ENCODE measurements at regions not wholly inside any gene's neighbourhood (a gene's known extent, or its start where the extent isn't known, plus 50 kb on each side); places are given as distances from the start of the nearest gene placed in this dataset.

DNA sequence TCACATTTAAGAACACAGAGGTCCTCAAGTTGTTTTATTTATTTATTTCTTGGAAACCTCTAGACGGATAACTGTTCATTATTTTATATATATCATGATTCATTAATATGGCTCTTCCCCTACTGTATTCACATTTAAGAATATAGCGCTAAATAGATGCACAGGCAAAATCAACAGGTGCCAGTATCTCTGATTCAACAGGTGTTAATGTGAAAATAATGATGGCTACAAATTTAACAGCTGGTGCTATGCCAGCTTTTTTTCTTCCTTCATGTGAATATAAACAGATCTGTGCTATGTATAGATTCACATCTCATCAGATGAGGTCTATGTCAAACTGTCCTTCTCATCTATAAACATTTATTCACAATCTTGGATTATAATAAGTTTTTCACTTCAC, 218.5 kb upstream of the NR2F2 start:
- intact Hi-C loops (cut with DNase I), result no loop called here
- DNase-seq, result no peak

DNA sequence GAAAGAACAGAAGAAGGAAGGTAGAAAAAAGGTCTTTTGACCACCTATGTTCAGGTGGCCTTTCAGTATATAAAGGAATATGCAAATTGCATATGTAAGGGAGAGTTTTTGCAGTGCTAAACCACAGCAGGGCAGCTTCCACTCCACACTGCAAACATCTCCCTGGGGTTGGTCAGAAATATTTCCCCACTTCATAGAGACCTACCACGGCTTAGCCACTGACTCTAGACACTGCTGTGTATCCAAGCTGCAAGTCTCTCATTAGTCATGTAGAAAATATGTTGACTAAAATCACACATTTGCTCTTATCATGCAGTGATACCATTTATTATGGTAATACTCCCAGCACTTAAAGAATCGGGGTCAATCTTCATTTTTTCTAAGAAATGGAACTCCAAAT, 214.9 kb upstream of the NR2F2 start:
- intact Hi-C loops (cut with DNase I), result no loop called here
- DNase-seq, result no peak

DNA sequence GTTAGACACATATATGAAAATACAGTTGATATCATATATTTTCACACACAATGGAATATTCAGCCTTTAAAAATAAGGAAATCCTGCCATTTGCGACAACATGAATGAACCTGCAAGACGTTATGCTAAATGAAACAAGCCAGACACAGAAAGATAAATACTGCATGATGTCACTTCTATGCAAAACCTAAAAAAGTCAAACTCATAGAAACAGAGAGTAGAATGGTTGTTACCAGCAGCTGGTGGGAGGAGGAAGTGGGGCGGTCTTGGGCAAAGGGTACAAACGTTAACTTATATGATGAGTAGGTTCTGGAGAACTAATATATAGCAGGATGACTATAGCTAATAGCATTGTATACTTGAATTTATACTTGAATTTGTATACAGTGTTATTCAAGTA, 213.2 kb upstream of the NR2F2 start:
- no peak for DNase-seq
- intact Hi-C loops (cut with DNase I), result no loop called here

DNA sequence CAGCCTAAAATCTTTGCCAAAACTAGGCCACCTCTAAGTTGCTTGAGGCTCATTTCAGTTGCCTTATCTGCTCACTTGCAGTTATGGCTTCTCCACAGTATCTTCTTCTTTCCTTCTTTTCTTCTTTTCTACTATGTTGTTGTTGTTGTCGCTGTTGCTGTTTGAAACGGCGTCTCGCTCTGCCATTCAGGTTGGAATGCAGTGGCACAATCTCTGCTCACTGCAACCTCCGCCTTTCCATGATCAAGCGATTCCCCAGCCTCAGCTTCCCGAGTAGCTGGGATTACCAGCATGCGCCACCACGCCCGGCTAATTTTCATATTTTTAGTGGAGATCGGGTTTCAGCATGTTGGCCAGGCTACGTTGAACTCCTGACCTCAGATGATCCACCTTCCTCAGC, 210.8 kb upstream of the NR2F2 start:
- intact Hi-C loops (cut with DNase I), result no loop called here
- DNase-seq, result no peak

DNA sequence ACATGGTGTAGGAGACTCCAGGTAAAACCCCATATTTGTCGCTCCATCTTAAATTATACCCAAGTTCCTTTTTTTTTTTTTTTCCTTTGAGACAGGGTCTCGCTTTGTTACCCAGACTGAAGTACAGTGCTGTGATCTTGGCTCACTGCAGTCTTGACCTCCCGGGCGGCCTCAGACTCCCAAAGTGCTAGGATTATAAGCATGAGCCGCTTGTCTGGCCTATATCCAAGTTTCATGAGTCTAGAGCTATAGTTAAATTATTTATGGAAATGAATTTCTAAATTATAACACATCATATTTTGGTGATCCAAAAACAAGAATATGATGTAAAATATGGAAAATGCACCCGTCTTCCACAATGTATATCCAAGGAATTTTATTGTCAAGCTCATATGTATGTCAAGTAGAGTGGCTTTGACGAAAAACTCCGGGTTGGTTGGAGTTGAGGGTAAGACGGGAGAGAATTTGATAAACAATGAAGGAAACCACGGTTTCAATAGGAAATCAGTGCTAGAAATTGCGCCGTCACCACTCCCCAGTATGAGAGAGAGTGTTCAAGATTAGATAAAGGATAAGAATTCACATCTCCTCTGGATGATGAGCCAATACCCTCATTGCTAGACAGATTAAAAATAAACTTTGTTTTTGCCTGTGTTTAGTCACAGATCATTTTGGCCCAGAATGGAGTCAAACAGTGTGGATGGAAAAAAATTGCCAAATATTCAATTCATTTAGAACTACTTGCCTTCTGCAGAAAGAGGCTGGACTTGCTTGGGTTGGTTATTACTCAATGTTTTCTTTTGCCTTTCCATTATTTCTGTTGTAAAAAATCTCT, 209.2 kb upstream of the NR2F2 start:
- no peak for DNase-seq
- intact Hi-C loops (cut with DNase I), result no loop called here

DNA sequence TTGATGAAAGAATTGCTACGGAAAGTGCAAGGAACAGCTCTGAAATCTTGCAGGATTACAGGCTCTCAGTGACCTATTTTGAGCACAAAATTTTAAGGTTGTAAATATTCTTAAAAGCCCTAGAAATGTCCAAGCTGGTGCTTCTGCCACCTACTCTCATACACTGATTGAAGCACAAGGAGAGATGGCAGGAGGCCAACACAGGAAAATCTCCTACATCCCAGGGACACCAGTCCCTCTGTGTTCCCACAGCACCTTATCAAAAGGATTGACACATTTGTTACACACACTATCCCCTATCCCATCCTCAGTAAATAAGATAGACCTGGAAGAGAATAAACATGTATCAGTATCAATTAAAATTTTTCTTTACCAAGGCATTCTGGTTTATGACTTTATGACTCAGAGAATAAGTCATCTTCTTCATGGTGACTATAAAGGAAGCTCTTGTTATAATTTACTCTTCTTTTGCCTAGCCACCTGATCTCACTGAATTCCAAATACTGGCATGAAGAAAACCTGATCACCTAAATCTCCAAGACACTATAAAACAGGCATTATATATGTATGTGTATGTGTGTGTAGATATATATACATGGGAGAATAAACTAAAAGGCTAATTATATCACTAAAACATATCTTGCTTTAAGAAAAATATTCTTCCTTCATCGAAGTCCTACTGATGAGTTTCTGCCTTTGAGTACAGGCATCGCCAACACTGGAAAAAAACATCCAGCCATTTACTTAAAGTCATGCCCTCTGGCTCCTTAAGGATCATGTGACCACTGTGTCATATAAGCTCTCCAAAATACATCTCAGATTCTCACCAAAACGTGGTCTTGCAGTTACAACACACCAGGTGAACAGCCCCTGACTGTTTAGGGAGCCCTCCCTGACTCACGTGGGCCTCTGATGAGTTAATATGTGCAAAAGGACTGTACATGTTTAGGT, 208.1 kb upstream of the NR2F2 start:
- intact Hi-C loops (cut with DNase I), result no loop called here
- DNase-seq, result no peak

DNA sequence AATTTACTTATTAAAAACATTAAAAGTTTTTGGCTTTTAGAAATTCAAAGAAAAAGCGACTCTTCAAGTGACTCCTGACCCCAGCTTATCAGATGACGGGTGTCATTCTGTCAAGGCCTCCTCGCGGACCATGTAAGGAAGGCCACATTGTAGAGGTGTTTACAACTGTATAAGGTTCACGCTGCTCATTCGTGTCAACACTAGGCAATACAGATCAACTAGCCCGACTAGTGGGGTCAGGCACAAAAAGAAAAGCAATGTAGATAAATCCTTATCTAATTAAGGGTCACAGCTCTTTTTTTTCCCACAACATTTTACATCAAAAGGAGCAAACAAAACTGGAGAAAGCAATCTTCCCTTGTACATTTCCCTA, 207.5 kb upstream of the NR2F2 start:
- DNase-seq, result no peak
- intact Hi-C loops (cut with DNase I), result no loop called here

DNA sequence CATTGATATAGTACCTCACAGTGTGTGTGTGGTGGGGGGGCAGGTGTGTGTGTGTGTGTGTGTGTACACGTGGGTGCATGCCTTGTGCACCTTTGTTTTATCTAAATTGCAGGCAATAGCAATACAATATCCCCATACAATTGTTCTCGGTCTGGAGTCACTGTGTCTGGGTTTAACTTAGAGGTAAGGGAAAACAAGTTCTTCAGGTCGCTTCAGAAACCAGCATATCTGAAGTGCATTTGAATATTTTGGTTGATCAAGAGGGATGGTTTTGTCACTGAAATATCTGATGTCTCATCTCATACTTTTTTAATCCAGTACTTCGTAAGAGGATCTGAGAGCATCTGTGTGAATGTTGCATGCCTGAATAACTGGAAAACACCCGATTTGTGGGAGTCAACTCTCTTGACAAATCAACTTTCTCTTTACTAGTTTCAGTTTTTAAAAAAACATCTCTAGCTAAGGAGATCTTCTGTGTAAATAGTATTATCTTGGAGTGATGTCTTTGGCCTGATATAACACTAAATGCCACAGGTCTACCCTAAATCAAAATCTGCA, 206.8 kb upstream of the NR2F2 start:
- intact Hi-C loops (cut with DNase I), result no loop called here
- DNase-seq, result no peak

DNA sequence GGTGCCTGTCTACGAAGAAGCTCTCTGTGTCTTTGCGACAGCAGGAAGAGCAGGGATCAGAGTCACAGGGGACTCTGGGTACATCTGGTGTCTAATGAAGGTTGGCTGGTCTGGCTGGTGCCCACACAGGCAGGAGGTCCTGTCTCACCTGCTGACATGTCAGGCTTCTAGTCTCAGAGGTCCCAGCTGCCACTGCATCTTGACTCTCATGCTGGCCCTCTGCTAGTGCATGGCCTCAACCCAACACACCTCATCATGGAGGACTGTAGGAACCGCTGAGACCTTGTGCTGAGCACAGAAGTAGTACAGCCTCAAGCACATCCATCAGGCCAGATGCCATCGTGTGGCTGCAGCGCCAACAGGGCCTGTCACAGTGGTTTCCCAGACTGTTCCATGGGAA, 206.1 kb upstream of the NR2F2 start:
- no peak for DNase-seq
- intact Hi-C loops (cut with DNase I), result no loop called here

DNA sequence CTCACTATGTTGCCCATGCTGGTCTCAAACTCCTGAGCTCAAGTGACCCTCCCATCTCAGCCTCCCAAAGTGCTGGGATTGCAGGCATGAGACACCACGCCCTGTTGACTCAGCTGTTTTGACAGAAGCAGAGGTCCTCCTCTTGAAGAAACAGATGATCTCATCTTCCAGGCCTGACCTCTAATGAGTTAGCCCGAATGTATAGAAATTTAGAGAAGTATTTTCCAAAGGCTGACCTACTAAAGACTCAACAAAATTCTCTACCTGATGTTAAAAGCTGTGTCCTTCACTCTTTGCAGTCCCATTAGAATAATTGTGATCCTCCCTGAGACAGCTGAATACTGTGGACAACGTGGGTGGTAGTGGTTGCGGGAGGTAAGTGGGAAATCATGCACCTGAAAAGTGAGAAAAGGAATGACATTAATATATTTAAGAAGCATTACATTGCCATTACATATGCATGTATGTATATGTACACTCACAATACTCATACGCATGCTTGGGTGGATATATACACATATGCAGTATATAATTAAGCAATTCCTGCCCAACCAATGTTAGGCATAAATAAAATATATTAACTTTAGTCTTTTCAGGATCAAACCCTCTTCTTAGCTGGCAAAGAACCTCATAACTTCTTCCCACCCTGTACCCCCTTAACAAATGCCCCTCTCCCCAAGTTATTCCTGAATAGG, 204.6 kb upstream of the NR2F2 start:
- DNase-seq, result no peak
- intact Hi-C loops (cut with DNase I), result no loop called here

DNA sequence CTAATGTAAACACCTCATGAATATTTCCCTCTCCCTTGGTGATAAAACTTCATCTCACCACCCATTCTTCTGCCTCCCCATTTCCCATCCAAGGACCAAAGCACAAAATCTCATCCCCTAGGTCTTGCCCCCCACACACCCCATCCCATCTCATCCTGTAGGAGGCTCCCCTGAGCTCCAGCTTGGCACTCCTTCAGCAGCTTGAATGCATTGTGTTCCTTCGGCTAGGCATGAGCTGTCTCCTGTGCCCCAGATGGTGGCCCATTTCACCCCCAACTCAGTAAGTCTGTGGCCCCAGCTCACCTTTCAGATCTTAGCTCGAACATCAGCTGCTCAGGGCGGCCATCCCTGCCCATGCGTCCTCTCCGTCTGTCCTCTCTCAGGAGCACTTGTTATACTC, 203.6 kb upstream of the NR2F2 start:
- intact Hi-C loops (cut with DNase I), result no loop called here
- DNase-seq, result no peak

DNA sequence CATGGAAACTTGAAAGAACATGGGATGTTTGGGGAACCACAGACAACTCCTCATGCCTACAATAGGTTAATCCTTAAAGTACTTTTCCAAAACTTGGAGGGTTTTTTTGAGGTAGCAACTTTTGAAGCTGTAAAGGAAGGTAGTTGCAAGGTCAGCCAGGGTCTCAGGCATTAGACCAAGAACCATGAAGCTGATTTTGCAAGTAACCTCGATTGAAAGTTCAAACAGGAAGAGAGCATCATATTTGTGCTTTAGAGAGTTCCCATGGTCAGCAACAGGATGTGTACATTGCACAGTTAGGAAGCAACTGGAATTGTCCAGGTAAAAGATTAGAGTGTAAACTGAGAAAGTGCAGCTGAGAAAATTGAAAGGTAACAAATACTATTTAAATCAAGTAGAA, 199.8 kb upstream of the NR2F2 start:
- no peak for DNase-seq
- intact Hi-C loops (cut with DNase I), result no loop called here

DNA sequence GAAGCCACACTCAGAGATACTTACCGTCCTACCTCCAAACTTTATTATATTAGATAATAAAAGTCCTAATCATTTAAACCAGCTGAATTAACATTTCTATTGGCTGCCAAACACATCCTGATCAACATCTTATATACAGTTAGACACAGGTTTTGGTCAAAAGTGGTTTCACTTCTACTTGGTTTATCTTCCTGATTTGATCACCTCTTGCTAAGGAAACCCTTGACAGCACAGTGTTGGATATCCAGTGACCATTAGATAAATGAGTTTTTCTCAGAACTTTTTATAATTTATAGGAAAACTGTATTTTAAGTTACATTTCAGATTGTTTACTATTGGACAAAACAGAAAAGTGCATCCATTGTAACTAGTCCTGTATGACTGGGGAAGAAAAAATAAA, 198.4 kb upstream of the NR2F2 start:
- intact Hi-C loops (cut with DNase I), result no loop called here
- no peak for DNase-seq

DNA sequence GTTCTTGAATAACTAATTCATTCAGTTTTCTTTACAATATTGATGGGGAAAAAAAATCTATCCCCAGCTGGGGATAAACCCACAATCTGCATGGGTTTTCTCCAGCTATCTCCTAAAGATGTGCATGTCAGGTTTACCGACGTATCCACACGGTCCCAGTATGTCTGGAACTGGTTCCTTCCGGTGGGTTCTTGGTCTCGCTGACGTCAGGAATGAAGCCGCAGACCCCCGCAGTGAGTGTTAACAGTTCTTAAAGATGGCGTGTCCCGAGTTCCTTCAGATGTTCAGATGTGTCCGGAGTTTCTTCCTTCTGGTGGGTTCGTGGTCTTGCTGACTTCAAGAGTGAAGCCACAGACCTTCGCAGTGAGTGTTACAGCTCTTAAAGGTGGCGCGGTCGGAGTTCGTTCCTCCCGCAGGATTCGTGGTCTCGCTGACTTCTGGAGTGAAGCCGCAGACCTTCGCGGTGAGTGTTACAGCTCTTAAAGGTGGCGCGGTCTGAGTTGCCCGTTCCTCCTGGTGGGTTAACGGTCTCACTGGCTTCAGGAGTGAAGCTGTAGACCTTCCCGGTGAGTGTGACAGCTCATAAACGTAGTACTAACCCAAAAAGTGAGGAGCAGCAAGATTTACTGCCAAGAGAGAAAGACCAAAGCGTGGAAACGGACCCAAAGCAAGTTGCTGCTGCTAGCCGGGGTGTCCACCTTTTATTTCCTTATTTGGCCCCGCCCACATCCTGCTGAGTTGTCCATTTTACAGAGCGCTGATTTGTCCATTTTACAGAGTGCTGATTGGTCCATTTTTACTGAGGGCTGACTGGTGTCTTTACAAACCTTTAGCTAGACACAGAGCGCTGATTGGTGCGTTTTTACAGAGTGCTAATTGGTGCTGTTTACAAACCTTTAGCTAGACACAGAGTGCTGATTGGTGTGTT, 195.1 kb upstream of the NR2F2 start:
- no peak for DNase-seq
- intact Hi-C loops (cut with DNase I), result no loop called here

DNA sequence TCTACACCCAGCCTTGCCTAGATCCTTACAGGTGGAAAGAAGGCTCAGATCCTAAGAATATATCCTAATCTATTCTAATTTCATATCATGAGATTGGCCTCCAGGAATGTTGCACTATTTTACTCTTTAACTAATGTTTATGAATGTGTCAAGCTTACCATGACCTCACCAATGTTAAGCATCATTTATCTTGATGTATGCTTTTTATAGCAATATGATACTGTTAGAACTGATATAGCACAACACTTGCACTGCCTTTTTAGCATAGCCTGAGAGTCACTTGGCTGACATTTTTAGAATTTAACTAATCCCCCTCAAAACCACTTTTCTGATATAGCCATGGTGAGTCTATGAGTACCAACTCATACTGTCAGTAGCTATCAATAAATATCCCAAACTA, 191.5 kb upstream of the NR2F2 start:
- DNase-seq, result no peak
- intact Hi-C loops (cut with DNase I), result no loop called here

DNA sequence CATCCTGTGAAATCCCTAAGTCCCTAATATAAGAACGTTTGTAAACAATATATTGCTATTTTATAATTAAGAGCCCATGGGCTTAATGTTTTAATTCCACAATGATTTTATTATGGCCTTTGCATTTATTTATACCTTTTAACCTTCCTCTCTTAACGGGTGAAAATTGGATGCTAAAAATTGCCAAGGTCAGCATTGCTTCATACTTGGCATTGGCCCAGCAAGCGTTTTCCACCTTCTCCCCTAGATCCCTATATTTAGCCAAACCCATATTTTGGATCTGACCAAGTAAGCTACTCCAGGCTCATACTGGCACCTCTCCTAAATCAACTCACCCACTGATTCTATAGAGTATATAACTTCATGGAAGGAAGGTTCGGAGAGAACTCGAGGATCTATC, 188.0 kb upstream of the NR2F2 start:
- intact Hi-C loops (cut with DNase I), result no loop called here
- DNase-seq, result no peak

DNA sequence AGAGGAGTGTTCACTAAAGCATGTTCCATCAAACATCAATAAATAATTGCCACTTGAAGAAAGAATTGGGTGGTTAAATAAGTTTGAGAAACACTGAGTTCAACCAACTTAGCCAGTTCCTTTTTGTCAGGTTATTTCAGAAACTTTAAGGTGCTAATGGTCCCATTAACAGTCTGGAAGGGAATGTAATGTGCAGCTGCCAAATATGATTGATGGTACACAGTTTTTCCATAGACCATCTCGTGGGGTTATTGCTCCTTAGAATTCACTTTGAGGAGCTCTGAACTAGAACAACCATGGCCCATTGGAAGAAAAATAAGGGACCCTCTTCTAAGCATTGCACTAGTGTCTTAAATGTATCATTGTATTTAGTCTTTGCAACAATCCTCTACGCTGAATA, 185.8 kb upstream of the NR2F2 start:
- intact Hi-C loops (cut with DNase I), result no loop called here

DNA sequence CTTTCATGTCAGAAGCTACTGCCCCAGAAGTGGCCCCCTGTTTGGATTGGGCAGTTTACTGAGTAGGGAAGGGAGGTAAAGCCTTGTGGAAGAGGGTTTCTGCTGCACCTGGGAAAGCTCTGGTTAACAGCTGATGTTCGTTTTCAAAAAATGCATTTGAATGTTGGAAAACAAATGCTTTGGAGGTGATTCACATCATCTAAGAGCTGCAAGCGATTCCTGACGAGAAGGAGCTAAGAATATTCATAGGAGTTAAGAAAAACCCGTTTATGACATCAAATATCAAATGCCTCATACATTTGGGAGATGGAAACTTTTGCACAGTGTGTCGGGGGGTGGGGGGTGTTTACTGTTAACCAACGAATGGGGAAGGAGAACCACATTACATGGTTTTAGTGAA, 183.8 kb upstream of the NR2F2 start:
- intact Hi-C loops (cut with DNase I), result no loop called here
- no peak for DNase-seq

More for the DNA sequence above, 185.8 kb upstream of the NR2F2 start:
- no peak for DNase-seq

DNA sequence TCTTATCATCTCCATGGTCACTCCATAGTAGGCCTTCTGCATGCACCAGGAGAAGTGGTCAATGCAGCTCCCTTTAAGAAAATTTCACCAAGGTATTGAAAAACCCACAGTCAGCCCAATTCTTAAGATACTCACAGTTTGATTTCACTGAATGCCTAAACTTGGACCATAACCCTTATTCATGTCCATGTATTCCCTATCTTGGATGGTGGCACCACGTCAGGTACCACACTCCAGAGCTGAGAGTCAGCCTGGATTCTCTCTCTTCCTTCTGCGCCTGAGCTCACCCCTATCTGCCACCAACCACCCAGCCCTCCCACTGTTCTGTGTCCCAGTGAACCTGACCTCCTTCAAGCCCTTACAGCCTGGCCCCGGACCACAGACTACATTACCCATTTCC, 183.2 kb upstream of the NR2F2 start:
- DNase-seq, result no peak
- intact Hi-C loops (cut with DNase I), result no loop called here

All from head of caudate nucleus (tissue), 42 donors.